GM19467 (cell line): ENCODE measurements at regions not wholly inside any gene's neighbourhood (a gene's known extent, or its start where the extent isn't known, plus 50 kb on each side); places are given as distances from the start of the nearest gene placed in this dataset.
A peak's percentile ranks its signal among the peaks of the same experiment; 100 is the strongest.
"Not testable (repeated sequence)": the region's sequence is repeated elsewhere in the genome, so short reads cannot be mapped to it uniquely, and the experiment has no call there.

Experiments
- ATAC-seq: cut with Tn5 transposase; IDR thresholded peaks from one replicate; pipeline ENCODE4 v1.9.1; 2021; ENCODE audit warnings: mild to moderate bottlenecking, moderate library complexity; ENCODE audit not compliant: unreplicated experiment

DNA sequence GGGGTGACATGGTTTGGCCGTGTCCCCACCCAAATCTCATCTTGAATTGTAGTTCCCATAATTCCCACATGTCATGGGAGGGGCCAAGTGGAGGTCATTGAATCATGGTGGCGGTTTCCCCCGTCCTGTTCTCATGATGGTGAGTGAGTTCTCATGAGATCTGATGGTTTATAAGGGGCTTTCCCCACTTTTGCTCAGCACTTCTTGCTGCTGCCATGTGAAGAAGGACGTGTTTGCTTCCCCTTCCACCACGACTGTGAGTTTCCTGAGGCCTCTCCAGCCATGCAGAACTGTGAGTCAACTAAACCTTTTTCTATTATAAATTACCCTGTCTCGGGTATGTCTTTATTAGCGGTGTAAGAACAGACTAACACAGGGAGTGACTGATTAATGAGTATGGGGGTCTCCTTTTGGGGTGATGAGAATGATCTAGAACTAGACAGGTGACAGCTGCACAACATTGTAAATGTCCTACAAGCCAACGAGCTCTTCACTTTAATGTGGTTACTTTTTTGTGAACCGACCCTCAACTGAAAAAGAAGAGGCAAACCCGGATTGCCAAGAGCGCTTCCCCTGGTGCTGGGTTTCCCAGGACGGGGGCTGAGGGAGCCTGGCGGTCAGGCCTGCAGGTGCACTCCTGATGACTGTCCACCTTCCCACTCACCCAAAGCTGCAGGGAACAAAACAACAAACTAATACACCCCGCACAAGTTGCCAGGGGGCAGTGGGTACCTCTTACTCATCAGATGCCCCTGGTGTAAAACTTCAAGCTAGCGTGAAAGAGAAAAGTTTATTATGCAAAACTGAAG lies 90.1 kb downstream of the NCOR2 start:
- ATAC-seq, result no peak

DNA sequence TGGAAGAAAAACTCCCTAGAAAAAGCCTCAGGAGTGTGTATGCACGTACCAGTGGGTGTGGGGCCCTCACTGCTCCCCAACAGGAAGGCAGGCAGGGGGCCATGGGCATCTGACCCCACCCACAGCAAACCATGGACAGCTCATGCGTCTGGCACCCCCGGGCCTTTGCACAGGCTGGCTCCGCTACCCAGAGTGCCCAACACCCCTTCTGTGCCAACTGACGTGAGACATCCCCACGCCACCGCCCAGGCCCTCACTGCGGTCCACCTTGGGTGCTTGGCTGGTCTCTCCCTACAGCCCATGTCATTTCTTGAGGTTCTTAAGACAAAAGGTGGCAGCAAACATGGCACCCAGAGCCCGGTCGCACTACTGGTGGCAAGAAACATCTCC lies 91.4 kb downstream of the NCOR2 start:
- ATAC-seq, result no peak

DNA sequence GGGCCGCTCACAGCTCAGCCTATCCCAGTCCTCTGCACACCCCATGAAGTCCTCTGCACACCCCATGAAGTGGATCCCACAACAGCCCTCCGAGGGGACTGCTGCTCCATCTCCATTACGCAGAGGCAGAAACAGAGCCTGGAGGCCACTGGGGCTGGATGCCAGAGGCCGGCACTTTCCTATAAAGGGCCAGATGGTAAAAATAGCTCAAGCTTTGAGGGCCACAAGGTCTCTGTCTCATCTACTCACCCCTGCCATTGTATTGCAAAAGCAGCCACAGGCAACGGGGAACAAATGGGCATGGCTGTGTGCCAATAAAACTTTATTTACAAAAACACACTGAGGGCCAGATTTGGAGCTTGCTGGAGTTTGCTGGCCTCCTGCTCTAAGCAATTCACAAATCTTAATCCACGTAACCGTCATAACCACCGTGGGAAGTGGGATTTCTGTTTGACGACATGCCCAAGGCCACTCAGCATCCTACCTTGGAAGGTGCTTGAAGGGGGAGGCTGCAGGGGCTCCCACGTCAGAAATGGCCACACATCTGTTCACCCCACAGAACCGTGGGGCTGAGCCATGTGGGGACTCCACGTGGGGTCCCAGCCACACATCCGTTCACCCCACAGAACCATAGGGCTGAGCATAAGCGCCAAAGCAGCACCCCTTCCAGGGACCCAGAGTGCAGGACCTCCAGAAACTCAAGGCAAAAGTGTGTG lies 92.0 kb downstream of the NCOR2 start:
- ATAC-seq, result no peak

DNA sequence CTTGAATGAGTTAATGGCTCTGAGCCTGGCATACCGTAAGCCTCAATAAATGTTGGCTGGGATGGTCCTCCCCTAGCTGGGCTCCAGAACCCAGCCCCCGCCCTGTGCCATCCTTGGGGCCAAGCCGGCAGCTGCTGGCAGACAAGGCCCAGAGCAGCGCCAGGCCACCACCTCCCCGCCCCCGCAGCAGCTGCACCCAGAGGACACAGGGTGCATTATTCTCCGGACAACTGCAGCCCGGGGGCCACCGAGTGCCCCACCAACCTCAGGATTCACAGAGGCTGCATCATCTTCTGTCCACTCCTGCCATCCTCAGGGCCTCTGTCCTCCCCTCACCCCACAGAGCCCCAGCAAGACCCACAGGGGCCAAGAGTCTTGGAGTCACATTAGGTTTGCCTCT lies 92.7 kb downstream of the NCOR2 start:
- no peak for ATAC-seq

DNA sequence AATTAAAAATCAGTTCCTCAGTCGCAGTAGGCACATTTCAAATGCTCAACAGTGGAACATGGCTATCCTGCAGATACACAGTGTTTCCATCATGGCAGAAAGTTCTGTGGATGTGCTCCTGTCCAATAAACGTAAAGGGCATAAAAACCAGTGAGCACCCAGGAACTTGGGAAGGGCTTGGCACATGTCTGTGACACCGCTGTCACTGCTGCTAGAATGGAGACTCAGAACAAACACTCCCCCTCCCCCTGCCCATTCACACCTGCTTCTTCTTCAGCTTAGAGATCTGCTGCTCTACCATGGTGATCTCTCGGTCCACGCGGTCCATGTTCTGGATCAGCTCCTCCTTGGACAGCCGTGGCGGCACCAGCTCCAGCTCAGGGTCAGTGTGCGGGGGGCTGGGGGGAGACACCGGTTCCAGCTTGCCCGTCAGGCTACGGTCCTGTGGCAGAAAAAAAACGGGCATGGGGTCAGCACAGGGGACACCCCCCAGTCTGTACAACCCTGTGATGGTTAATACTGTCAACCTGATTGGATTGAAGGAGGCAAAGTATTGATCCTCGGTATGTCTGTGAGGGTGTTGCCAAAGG lies 94.6 kb downstream of the NCOR2 start:
- no peak for ATAC-seq

DNA sequence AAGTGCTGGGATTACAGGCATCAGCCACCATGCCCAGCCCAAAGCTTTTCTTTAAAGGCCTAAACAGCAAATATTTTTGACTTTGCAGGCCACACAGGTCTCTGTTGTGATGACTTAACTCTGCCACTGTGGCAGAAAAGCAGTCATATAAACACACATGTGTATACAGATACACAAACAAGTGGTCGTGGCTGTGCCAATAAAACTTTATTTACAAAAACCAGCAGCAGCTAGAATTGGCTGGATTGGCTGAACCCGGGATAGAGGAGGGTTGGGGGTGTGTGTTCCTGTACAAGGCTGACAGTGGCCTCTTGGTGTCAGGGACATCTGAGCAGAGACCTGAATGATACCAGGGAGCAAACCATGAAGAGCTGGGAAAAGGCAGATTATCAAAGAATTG lies 95.6 kb downstream of the NCOR2 start:
- ATAC-seq, result no peak

DNA sequence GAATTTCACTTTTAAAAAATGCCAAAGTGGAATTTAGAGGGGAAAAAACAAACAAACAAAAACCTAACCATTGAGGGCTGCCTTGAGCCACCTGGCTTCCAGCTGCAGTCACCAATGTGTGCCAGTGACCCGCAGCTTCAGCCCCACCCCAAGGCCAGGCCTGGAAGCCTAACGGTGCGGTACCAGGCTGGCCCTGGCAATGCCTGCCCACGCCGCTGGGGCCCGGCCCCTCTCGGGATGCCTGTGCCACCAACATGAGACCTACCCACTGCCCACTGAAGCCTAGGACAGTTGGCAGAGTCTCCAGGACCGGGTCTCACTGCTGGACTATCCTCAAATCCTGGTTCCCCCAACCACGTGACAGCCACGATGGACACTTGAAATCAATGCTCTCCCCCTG lies 96.6 kb downstream of the NCOR2 start:
- ATAC-seq, result no peak

DNA sequence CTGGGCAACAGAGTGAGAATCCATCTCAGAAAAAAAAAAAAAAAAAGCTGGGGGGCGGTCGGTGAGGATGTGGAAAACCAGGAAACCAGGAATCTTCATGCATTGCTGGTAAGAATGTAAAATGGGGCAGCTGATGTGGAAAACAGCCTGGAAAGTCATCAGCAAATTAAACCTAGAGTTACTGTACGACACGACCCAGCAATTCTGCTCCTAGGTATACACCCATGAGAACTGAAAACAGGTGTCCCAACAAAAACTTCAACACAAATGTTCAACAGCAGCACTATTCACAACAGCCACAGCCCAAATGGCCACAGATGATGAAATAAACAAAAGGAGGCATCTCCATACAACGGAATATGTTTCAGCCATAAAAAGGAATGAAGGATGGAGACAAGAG lies 97.3 kb downstream of the NCOR2 start:
- ATAC-seq, result no peak

DNA sequence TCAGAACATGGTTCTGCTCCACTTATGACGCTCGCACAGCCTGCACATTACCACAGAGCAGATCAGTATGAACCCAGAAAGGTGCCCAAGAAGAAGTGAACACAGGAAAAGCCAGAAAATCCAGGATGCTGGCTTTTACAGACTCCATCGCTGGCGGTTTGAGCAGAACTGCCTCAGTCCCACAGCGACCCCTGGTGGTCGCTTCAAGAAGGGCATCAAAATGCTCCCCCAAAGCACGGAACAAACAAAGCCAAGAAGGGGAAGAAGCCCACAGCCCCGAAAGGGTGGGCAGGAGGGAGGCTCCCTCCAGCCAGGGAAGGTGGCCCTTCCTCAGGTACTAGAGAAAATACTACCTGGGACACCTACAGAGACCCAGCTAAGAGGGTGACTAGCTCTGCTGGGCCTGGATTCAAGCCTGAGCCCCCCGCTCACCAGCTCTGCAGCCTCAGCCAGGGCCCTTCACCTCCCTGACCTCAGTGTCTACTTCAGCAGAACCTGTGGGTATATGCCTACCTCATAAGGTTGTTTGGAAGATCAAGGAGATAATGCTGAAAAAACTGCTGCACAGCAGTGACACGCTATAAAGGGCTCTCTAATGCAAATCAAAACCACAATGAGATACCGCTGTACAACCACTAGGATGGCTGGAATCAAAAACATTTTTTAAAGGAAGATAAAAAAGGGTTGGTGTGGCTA lies 98.1 kb downstream of the NCOR2 start:
- ATAC-seq, result no peak

DNA sequence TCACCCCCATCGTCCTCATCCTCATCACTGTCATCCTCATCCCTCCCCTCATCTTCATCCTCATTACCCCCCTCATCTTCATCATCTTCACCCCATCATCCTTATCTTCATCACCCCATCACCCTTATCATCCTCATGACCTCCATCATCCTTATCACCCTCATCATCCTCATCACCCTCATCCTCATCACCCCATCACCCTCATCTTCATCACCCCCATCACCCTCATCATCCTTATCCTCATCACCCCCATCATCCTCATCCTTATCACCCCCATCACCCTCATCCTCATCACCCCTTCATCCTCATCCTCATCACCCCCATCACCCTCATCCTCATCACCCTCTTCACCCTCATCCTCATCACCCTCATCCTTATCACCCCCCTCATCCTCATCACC lies 99.9 kb downstream of the NCOR2 start:
- ATAC-seq, result not testable (repeated sequence)

DNA sequence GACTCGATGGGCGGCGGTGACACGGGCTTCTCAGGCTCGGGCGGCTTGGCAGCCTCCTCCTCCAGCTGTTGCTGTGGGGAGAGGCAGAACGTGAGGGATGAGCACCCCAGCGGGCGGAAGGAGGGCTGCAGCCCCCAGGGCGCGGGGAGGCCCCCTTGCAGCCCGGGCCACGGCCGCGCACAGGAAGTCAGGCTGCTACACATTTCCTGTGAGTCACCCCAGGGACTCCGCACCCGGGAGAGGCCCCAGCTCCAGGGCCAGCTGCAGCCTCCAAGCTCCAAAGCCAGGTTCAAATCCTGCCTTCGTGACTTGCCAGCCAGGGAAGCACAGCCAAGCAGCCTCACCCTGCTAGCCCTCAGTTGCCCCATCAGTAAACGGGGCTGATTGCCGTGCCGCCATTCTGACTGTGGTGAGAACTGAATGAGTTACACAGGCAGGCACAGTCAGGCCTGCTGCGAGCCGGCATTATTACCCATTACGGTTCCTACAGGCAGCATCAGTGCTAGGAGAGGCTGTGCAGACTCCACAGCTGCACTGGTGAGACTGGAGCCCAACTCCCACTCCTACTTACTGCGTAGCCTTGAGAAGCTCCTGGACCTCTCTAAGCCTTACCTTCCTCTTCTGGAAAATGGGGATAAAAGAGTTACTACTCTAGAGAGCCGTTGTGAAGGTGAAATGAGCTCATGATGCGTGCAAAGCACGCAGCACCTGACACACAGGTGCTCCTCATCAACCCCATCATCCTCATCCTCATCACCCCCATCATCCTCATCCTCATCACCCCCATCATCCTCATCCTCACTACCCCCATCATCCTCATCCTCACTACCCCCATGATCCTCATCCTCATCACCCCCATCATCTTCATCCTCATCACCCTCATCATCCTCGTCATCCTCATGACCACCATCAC lies 100.9 kb downstream of the NCOR2 start:
- peak; percentile 95 for ATAC-seq

DNA sequence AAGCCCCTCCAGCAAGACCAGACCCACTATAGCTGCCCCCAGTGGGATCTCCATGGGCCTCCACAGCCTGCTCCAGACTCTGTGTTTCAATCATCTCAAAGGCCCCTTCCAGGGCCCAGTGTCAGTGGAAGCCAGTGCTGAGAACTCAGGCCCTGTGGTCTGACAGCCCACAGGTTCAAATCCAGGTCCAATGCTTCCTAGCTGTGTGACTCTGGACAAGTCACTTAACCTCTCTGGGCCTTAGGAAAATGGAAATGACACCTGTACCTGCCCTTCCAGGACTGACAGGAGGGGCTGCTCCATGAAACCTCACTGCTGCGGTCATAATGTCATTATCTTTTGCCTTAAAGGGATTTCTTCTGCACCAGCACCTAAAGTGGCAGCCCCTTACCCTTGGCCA lies 101.9 kb downstream of the NCOR2 start:
- no peak for ATAC-seq

DNA sequence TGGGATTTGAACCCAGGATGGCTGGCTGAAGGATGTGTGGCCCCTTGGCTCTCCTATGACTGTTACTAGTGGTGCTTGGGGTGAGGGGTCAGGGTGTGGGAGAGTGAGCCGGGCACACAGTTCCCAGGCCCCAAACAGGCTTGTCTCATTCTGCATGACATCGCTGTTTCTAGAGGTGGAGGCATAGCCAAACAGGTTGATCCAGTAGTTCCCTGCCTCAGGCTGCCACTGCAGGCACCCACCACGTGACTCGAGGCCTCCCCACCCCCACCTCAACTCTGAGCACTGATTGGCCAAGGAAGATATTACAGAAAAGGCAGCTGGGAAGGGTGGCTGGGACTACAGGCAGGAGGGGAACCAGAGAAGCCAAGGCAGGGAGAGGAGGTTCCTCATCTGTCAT lies 102.6 kb downstream of the NCOR2 start:
- ATAC-seq, result no peak

DNA sequence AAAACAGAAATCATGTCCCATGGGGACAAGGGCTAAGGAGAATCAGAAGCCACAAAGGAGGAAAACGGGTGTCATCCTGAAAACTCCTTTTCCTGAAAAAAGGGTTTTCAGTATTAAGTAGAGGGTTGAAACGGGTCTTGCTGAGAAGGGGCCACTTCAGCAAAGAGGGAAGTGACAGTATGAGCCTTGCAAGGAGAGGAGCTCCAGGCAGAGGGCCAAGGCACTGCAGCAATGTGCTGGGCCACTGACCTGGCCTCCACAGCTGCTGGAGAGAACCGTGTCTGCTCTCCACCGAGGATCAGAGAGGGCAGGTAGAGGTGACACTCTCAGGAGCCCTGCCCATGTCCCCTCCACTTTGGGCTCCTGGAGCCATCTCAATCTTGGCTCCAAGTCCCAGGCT lies 103.3 kb downstream of the NCOR2 start:
- ATAC-seq, result no peak

DNA sequence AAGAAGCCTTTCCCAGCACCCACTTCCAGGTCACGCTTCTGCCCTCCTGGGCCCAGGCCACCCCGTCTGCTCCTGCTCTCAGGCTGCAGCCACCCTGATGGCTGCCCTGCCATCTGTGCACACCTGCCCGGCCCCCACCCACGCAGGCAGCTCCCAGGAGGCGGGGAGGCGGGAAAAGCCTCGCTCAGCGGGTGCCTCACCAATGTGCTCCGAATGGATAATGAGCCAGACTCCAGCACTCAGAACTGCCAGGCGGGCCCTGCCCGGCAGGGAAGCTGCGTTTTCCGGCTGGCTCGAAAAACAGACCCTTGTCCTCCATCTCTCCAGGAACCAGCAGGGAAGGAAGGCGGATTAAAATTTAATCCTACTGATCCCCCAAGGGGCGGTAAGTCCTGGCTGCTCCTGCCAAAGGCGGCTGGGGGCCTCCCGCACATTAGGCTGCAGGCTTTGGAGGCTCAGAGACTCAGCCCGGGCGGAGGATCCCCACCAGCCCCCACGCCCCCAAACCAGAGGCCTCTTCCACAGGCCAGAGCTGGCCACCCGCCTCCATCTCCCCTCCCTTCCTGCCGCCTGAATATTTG lies 104.0 kb downstream of the NCOR2 start:
- ATAC-seq, result no peak

DNA sequence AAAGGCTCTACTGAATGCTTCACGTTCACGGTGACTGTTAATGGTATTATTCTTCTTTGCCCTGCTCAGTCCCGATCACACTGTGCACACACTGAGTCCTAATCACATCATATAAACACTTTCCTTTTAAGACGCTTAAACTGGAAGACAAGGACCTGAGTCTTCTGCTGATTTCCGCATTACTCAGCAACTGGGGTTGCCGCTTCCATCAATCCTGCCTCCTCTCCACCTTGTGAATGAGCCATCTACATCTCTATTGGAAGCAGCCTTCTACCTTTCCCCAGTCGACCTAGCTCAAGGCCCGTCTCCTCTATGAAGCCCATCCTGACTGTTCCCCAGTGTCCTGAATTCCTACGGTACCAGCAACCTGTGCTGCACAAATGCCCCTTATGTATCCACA lies 104.7 kb downstream of the NCOR2 start:
- no peak for ATAC-seq

DNA sequence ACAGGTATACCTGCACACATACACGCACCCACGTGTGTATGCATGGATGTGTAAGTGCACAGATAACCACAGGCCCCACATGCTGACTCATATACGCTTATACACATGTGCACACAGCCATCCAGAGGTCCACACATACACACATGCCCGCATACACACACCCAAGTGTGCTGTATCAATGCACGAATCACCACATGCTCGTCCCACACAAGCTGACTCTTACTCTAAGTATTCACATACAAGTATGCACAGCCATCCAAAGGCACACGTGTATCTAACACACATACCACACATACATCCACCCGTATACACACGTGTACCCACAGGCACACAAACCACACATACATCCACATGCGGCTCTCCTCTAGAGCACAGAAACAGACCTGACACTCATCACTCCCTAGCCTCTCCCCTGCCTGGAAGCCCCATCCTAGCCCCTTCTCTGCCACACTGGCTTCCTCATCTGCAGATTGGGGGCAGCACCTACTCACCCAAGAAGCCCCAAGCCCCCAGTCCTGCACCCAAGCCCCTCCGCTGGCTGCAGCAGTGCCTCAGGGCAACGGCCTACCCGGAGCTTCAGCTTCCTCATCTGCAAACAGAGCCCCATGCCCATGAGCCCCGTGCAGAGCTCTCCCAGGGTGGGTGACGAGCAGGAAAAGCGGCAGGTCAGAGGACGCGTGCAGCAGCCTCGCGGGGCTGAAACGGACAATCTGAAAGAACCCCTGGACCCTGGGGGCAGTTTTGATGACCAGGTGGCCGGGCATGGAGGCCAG lies 105.4 kb downstream of the NCOR2 start:
- no peak for ATAC-seq

DNA sequence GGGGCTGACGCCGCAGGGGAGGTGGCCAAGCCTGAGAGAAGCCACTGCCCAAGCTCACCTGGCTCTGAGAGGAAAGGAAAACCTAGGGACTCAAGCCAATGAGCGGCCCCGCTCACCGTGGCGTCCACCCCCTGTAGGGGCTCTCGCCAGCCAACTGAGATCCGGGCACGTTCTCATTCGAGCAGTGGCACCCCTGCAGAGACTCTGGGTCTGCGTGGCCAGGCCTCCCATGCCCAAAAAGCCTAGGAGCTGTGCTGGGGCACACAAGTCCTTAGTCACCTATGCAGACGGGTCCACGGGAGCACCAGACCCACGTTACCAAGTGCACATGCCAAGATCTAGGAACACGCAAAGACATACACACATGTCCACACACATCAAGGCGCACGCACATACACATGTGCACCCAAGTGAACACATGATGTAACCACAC lies 106.2 kb downstream of the NCOR2 start:
- no peak for ATAC-seq

DNA sequence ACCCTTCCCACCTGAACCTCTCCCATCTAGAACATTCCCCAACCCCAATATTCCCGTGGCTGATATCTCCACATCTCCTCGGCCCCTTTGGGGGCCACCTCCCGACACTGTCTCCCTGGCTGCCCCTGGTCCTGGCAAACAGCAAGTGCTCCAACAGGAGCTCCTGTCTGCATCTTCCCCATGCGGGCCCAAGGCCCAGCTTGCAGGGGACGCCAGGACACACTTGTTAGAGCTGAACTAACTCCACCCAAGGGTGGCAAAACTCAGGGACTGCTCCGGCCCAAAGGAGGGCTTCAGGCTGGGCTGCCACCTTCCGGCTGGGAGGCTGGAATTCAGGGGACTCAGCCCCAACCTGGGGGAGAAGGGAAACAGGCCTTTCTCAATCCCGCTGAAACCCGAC lies 106.6 kb downstream of the NCOR2 start:
- ATAC-seq, result no peak
